ENCODE measurements at regions not wholly inside any gene's neighbourhood (a gene's known extent, or its start where the extent isn't known, plus 50 kb on each side); places are given as distances from the start of the nearest gene placed in this dataset.
A peak's percentile ranks its signal among the peaks of the same experiment; 100 is the strongest.

DNA sequence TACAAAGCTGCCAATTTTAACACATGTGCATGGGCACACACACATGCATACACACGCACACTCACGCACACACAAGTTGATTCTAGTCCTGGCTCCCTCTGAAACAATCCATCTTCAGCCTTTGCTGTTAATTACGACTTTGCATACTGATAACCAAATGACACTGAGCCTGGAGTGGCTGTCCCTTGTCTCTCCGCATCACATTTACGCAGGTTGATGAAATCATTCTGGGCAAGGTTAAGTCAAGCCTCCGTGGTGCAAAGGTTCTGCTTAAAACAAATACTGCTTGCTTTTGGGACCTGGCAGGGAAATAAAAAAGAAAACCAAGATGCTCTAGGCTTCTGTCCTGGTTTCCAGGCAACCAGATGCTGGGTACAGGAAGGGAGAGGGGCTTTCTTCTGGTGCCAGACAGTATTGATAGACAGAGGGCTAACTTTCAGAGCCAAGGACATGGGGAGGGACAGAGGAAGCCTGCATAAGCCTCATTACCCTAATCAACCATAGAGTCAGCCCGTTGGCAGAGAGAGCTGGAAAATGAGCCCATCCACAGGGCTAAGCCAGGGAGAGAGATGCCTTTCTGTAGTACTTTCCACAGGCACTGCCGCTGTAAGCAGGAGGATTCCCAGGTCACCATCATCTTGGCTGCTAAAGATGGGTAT, 233.0 kb downstream of the WDR11 start:
- Histone ChIP-seq H3K4me3 (ENCODE audit: low read depth in 1 of 2, low read length in 1 of 2) (no peak overlapping the region), H3K36me3 (no peaks in the 10 kb centered on the region), H3K27ac (no peak overlapping the region), H3K27me3 (no peaks in the 10 kb centered on the region), H3K4me1 (ENCODE audit: control insufficient read depth in 1 of 2, insufficient read depth in 1 of 2, low read depth in 1 of 2, low read length in 1 of 2) (peaks cover 0 to 10% of the 10 kb centered on the region in 2 experiments), H3K9me3 (no peaks in the 10 kb centered on the region)
- TF ChIP-seq, protein P1, sequence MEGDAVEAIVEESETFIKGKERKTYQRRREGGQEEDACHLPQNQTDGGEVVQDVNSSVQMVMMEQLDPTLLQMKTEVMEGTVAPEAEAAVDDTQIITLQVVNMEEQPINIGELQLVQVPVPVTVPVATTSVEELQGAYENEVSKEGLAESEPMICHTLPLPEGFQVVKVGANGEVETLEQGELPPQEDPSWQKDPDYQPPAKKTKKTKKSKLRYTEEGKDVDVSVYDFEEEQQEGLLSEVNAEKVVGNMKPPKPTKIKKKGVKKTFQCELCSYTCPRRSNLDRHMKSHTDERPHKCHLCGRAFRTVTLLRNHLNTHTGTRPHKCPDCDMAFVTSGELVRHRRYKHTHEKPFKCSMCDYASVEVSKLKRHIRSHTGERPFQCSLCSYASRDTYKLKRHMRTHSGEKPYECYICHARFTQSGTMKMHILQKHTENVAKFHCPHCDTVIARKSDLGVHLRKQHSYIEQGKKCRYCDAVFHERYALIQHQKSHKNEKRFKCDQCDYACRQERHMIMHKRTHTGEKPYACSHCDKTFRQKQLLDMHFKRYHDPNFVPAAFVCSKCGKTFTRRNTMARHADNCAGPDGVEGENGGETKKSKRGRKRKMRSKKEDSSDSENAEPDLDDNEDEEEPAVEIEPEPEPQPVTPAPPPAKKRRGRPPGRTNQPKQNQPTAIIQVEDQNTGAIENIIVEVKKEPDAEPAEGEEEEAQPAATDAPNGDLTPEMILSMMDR (IDR thresholded peaks at IDR 0.05): no peak

DNA sequence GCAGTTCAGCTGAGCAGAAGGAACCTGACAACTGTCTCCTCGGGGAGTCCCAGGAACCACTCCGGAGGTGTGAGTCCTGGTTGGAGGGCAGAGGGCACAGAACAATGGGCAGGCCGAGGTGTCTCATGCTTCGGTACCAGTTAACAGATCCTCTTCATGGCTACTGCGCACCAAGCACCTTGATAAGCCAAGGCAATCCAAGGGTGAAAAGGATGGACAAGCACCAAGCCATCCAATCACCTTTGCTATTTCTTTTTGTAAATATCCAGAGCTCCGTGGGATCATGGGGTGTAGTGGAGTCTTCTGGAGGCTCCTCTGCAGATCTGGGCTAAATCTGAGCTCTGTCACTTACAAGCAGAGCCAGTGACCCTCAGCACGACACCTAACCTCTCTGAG, 233.5 kb downstream of the WDR11 start:
- H3K4me1 ChIP-seq (ENCODE audit: control insufficient read depth in 1 of 2, insufficient read depth in 1 of 2, low read depth in 1 of 2, low read length in 1 of 2): peaks cover 0 to 10% of the 10 kb centered on the region in 2 experiments
- H3K9me3 ChIP-seq: no peaks in the 10 kb centered on the region
- no peaks in the 10 kb centered on the region for H3K27me3 ChIP-seq
- TF ChIP-seq, protein P1 (IDR thresholded peaks at IDR 0.05): no peak
- H3K4me3 ChIP-seq (ENCODE audit: low read depth in 1 of 2, low read length in 1 of 2): no peak overlapping the region
- H3K27ac ChIP-seq: no peak overlapping the region
- no peaks in the 10 kb centered on the region for H3K36me3 ChIP-seq

DNA sequence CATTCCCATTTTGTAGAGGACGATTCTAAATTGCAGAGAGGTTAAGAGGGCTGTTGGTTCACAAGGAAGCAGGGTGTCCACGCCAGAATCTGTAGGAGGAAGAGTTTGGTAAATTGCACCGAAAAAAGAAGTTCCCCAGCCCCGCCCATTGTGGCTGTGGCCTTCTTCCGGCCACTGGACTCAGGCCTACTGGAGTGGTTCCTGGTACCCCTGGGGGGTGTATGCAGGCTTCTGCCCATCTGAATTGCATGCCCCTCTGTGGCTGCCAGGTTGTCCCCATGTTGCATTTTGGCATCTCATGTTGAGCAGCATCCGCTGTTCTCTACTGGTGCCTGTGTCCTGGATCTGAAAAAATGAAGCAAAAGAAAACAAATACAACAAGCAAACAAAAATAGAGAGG, 234.2 kb downstream of the WDR11 start:
- Histone ChIP-seq H3K4me1 (ENCODE audit: control insufficient read depth in 1 of 2, insufficient read depth in 1 of 2, low read depth in 1 of 2, low read length in 1 of 2) (peaks cover 0 to 10% of the 10 kb centered on the region in 2 experiments), H3K36me3 (no peaks in the 10 kb centered on the region), H3K9me3 (no peaks in the 10 kb centered on the region), H3K27ac (peak overlapping the region; percentile 23), H3K4me3 (ENCODE audit: low read depth in 1 of 2, low read length in 1 of 2) (no peak overlapping the region), H3K27me3 (no peaks in the 10 kb centered on the region)
- TF ChIP-seq, protein P1 (IDR thresholded peaks at IDR 0.05): no peak

DNA sequence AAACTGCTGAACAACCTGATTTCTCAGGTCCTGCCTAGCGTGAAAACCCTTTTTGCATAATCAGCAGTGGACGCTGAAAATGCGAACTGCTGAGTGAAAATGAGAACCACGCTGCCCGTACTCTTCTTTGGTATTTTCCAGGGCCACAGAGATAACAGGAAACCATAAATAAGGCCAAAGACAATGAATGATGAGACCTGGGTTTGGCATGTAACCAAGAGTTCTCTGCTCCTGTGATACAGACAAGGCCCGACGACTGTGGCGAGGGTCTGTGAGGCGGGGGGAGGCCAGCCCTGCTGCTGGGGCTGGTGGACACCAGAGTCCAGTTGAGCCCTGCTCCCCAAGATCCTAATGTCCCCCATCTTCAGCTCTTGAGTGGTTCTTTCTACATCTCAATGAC, 236.0 kb downstream of the WDR11 start:
- TF ChIP-seq, protein P1 (IDR thresholded peaks at IDR 0.05): no peak

GRCh38 chr10:121087688-121088087, 236.5 kb downstream of the WDR11 start:
- no peaks in the 10 kb centered on the region for H3K27me3 ChIP-seq
- H3K27ac ChIP-seq: no peak overlapping the region
- H3K4me1 ChIP-seq (ENCODE audit: control insufficient read depth in 1 of 2, insufficient read depth in 1 of 2, low read depth in 1 of 2, low read length in 1 of 2): peaks cover 0 to 10% of the 10 kb centered on the region in 2 experiments
- TF ChIP-seq, protein P1 (IDR thresholded peaks at IDR 0.05): no peak
- no peaks in the 10 kb centered on the region for H3K36me3 ChIP-seq
- no peaks in the 10 kb centered on the region for H3K9me3 ChIP-seq
- no peak overlapping the region for H3K4me3 ChIP-seq (ENCODE audit: low read depth in 1 of 2, low read length in 1 of 2)

More for the DNA sequence above, 236.0 kb downstream of the WDR11 start:
- Histone ChIP-seq H3K27me3 (no peaks in the 10 kb centered on the region), H3K4me1 (ENCODE audit: control insufficient read depth in 1 of 2, insufficient read depth in 1 of 2, low read depth in 1 of 2, low read length in 1 of 2) (peaks cover 0 to 10% of the 10 kb centered on the region in 2 experiments), H3K36me3 (no peaks in the 10 kb centered on the region), H3K4me3 (ENCODE audit: low read depth in 1 of 2, low read length in 1 of 2) (no peak overlapping the region), H3K27ac (no peak overlapping the region), H3K9me3 (no peaks in the 10 kb centered on the region)

Measured in neutrophil (primary cell).